ENCODE measurements at regions not wholly inside any gene's neighbourhood (a gene's known extent, or its start where the extent isn't known, plus 50 kb on each side); places are given as distances from the start of the nearest gene placed in this dataset.

DNA sequence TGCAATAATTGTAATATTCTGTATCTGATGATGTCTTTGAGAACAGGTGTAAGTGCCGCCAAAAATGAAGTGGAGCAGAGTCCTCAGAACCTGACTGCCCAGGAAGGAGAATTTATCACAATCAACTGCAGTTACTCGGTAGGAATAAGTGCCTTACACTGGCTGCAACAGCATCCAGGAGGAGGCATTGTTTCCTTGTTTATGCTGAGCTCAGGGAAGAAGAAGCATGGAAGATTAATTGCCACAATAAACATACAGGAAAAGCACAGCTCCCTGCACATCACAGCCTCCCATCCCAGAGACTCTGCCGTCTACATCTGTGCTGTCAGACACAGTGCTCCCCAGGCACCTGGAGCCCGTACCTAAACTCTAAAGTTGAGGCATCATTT, 268.7 kb downstream of the DAD1 start:
- CTCF ChIA-PET (ENCODE audit: low intra/inter-chr PET ratio, low total read pairs) = interaction anchor here (0.8 to 5.9 kb wide), 7 partner anchors 9 to 153 kb away, joined by 3 to 100 read pairs (median 6); no protein-coding TSS in a partner anchor
- 4% methylated on average over 4 of the region's 4 CpGs for WGBS (ENCODE audit: low lambda C conversion rate)
- peak; percentile 39 for ATAC-seq
- no peak overlapping the region for H3K27ac ChIP-seq (ENCODE audit: extremely low read length, insufficient read depth, low read length)
- H3K79me2 ChIP-seq (ENCODE audit: insufficient read depth, low read length) = no peaks in the 10 kb centered on the region
- no peak overlapping the region for H3K4me3 ChIP-seq (replicated peaks in 1 of 3; ENCODE audit: insufficient read depth in 1 of 3, low read depth in 2 of 3, low read length in 3 of 3)
- no TSS peak for BruUV-seq (replicated peaks)
- no peaks in the 10 kb centered on the region for H3K4me1 ChIP-seq (ENCODE audit: insufficient read depth, low read length)
- TF ChIP-seq ZNF232 (CRISPR knock-in tag; IDR thresholded peaks at IDR 0.05; ENCODE audit: borderline replicate concordance) (no peak), HDAC1 (CRISPR knock-in tag; IDR thresholded peaks at IDR 0.05) (no peak), KLF6 (CRISPR knock-in tag; IDR thresholded peaks at IDR 0.05) (no peak), ZNF598 (CRISPR knock-in tag; IDR thresholded peaks at IDR 0.05; ENCODE audit: borderline replicate concordance) (no peak), ZSCAN31 (CRISPR knock-in tag; IDR thresholded peaks at IDR 0.05; ENCODE audit: low read depth) (no peak), ZNF777 (CRISPR knock-in tag; IDR thresholded peaks at IDR 0.05) (no peak), ZNF747 (CRISPR knock-in tag; IDR thresholded peaks at IDR 0.05; ENCODE audit: borderline replicate concordance) (no peak), JUNB (CRISPR knock-in tag; IDR thresholded peaks at IDR 0.05; ENCODE audit: borderline replicate concordance) (no peak), SMYD3 (CRISPR knock-in tag; IDR thresholded peaks at IDR 0.05) (no peak), GABPA (IDR thresholded peaks at IDR 0.05; ENCODE audit: low read depth, low read length) (no peak), GABPA (CRISPR knock-in tag; IDR thresholded peaks at IDR 0.05; ENCODE audit: low read depth) (no peak), ZNF468 (CRISPR knock-in tag; IDR thresholded peaks at IDR 0.05) (no peak), ZFP36 (IDR thresholded peaks at IDR 0.05; ENCODE audit: borderline replicate concordance, low read depth, low read length, partially characterized antibody) (no peak)
- TF ChIP-seq, protein P1, sequence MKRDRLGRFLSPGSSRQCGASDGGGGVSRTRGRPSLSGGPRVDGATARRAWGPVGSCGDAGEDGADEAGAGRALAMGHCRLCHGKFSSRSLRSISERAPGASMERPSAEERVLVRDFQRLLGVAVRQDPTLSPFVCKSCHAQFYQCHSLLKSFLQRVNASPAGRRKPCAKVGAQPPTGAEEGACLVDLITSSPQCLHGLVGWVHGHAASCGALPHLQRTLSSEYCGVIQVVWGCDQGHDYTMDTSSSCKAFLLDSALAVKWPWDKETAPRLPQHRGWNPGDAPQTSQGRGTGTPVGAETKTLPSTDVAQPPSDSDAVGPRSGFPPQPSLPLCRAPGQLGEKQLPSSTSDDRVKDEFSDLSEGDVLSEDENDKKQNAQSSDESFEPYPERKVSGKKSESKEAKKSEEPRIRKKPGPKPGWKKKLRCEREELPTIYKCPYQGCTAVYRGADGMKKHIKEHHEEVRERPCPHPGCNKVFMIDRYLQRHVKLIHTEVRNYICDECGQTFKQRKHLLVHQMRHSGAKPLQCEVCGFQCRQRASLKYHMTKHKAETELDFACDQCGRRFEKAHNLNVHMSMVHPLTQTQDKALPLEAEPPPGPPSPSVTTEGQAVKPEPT (CRISPR knock-in tag; IDR thresholded peaks at IDR 0.05; ENCODE audit: low read depth) = no peak
- TF ChIP-seq, protein P2, sequence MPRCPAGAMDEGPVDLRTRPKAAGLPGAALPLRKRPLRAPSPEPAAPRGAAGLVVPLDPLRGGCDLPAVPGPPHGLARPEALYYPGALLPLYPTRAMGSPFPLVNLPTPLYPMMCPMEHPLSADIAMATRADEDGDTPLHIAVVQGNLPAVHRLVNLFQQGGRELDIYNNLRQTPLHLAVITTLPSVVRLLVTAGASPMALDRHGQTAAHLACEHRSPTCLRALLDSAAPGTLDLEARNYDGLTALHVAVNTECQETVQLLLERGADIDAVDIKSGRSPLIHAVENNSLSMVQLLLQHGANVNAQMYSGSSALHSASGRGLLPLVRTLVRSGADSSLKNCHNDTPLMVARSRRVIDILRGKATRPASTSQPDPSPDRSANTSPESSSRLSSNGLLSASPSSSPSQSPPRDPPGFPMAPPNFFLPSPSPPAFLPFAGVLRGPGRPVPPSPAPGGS (CRISPR knock-in tag; IDR thresholded peaks at IDR 0.05) = no peak
- TF ChIP-seq, protein P3, sequence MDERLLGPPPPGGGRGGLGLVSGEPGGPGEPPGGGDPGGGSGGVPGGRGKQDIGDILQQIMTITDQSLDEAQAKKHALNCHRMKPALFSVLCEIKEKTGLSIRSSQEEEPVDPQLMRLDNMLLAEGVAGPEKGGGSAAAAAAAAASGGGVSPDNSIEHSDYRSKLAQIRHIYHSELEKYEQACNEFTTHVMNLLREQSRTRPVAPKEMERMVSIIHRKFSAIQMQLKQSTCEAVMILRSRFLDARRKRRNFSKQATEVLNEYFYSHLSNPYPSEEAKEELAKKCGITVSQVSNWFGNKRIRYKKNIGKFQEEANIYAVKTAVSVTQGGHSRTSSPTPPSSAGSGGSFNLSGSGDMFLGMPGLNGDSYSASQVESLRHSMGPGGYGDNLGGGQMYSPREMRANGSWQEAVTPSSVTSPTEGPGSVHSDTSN (CRISPR knock-in tag; IDR thresholded peaks at IDR 0.05) = no peak
- H3K4me2 ChIP-seq (ENCODE audit: low read depth, low read length) = no peak overlapping the region
- H3K36me3 ChIP-seq (replicated peaks in 1 of 2; ENCODE audit: control insufficient read depth in 1 of 2, insufficient read depth in 2 of 2, low read length in 2 of 2) = no peaks in the 10 kb centered on the region
- in situ Hi-C loops (cut with HindIII; ENCODE audit: extremely low pct_ligation_motif_present, low pct_unique_long_range_greater_than_20kb) = no loop called here
- DNase-seq (ENCODE audit: low spot score) = no peak
- H3K9me3 ChIP-seq (ENCODE audit: low read length) = no peaks in the 10 kb centered on the region
- no peaks in the 10 kb centered on the region for H4K20me1 ChIP-seq (ENCODE audit: insufficient read depth, low read length)
- no peak for FAIRE-seq
- H3K9ac ChIP-seq (ENCODE audit: insufficient read depth, low read depth, low read length) = no peak overlapping the region
- intact Hi-C loops (cut with micrococcal nuclease; ENCODE audit: unreplicated experiment) = loop anchor here (5.0 kb wide), 1 partner anchor 107 kb away; no protein-coding TSS in a partner anchor
- 0 out of 5 replicates have a peak, but pooled peaks cover 0 to 5% of the 10 kb centered on the region in 2 experiments for H3K27me3 ChIP-seq (ENCODE audit: control insufficient read depth in 1 of 2, insufficient read depth in 2 of 2, low read length in 2 of 2)
- H2AFZ ChIP-seq (ENCODE audit: low read length) = no peak overlapping the region
- POLR2A ChIA-PET = interaction anchor here (2.0 kb wide), 1 partner anchor 55 kb away, joined by 5 read pairs; no protein-coding TSS in a partner anchor

Measured in HepG2 (cell line).